ENCODE measurements at regions not wholly inside any gene's neighbourhood (a gene's known extent, or its start where the extent isn't known, plus 50 kb on each side); places are given as distances from the start of the nearest gene placed in this dataset.

- Mint-ChIP-seq H3K4me1 (no peaks in the 10 kb centered on the region), H3K27me3 (ENCODE audit: low read depth in 2 of 2) (no peaks in the 10 kb centered on the region), H3K4me3 (no peak overlapping the region), H3K9me3 (no peaks in the 10 kb centered on the region), H3K27ac (no peak overlapping the region), H3K36me3 (no peaks in the 10 kb centered on the region)
- TF ChIP-seq CTCF (IDR thresholded peaks at IDR 0.05) = no peak
- DNase-seq (no peak), ATAC-seq (no peak)
- Histone ChIP-seq H3K4me3 (ENCODE audit: low read length) (no peak overlapping the region), H3K27ac (ENCODE audit: low read length) (no peak overlapping the region), H3K36me3 (ENCODE audit: control insufficient read depth, insufficient read depth, low read length) (no peaks in the 10 kb centered on the region), H3K27me3 (ENCODE audit: control insufficient read depth, insufficient read depth, low read length) (no peaks in the 10 kb centered on the region), H3K4me1 (ENCODE audit: control insufficient read depth, insufficient read depth, low read length) (no peaks in the 10 kb centered on the region), H3K9me3 (ENCODE audit: control insufficient read depth, insufficient read depth, low read length) (no peaks in the 10 kb centered on the region)
- intact Hi-C loops (cut with micrococcal nuclease) = no loop called here
- 86% methylated on average over 4 of the region's 4 CpGs for WGBS (ENCODE audit: insufficient coverage)
Measured at GRCh38 chr10:62473241-62473640, 99.1 kb downstream of the ZNF365 start.

DNA sequence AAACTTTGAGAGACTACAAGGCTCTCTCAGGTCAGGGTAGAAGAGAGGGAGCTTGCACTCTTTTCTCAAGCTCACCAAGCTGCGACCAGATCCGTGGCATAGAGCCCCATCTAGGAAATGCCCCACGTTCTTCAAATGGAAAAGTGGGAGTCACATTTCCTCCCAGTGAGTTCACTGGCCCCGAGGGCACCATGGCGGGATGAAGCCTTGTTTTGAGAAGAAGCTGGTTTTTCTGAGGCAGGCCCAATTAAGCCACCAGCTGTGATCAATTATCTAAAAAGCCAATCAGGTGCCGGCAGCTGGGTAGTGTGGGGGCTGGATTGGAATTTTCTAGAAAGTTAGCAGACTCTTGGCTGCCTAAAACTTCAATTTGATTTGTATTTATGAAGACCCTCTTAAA lies 101.4 kb downstream of the ZNF365 start:
- Histone ChIP-seq H3K27ac (ENCODE audit: low read length) (no peak overlapping the region), H3K36me3 (ENCODE audit: control insufficient read depth, insufficient read depth, low read length) (no peaks in the 10 kb centered on the region), H3K4me3 (ENCODE audit: low read length) (no peak overlapping the region), H3K9me3 (ENCODE audit: control insufficient read depth, insufficient read depth, low read length) (no peaks in the 10 kb centered on the region), H3K4me1 (ENCODE audit: control insufficient read depth, insufficient read depth, low read length) (no peaks in the 10 kb centered on the region), H3K27me3 (ENCODE audit: control insufficient read depth, insufficient read depth, low read length) (no peaks in the 10 kb centered on the region)
- TF ChIP-seq CTCF (IDR thresholded peaks at IDR 0.05) = no peak
- intact Hi-C loops (cut with micrococcal nuclease) = no loop called here
- no peaks in the 10 kb centered on the region for H3K4me1 Mint-ChIP-seq
- H3K27ac Mint-ChIP-seq = no peak overlapping the region
- H3K36me3 Mint-ChIP-seq = no peaks in the 10 kb centered on the region
- no peak overlapping the region for H3K4me3 Mint-ChIP-seq
- no peak for DNase-seq
- H3K27me3 Mint-ChIP-seq (ENCODE audit: low read depth in 2 of 2) = no peaks in the 10 kb centered on the region
- H3K9me3 Mint-ChIP-seq = no peaks in the 10 kb centered on the region
- no peak for ATAC-seq
- 88% methylated on average over 6 of the region's 6 CpGs for WGBS (ENCODE audit: insufficient coverage)

DNA sequence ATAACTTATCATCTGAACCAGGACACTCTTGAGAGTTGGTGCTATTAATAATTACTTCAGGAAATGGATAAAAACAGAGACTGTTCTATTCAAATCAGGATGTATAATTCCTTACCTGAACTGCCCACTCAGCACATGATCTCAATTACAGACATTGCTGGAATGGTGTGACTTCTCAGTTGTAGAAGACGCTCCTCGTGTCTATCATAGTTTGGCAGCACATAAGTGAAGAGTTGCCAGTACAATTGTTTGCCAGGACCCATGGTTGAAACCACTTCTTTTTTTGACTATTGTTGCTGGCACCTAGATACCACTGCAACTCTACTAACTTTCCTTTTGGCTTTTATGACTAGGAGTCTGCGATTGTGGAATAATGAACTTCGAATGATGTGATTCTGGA lies 105.4 kb downstream of the ZNF365 start:
- 85% methylated on average over 4 of the region's 4 CpGs for WGBS (ENCODE audit: insufficient coverage)
- Histone ChIP-seq H3K27ac (ENCODE audit: low read length) (no peak overlapping the region), H3K36me3 (ENCODE audit: control insufficient read depth, insufficient read depth, low read length) (no peaks in the 10 kb centered on the region), H3K4me3 (ENCODE audit: low read length) (no peak overlapping the region), H3K9me3 (ENCODE audit: control insufficient read depth, insufficient read depth, low read length) (no peaks in the 10 kb centered on the region), H3K4me1 (ENCODE audit: control insufficient read depth, insufficient read depth, low read length) (no peaks in the 10 kb centered on the region), H3K27me3 (ENCODE audit: control insufficient read depth, insufficient read depth, low read length) (no peaks in the 10 kb centered on the region)
- Mint-ChIP-seq H3K27ac (no peak overlapping the region), H3K9me3 (no peaks in the 10 kb centered on the region), H3K36me3 (no peaks in the 10 kb centered on the region), H3K4me1 (no peaks in the 10 kb centered on the region), H3K27me3 (ENCODE audit: low read depth in 2 of 2) (peaks cover 0 to 2% of the 10 kb centered on the region in 2 donors), H3K4me3 (no peak overlapping the region)
- no peak for TF ChIP-seq CTCF (IDR thresholded peaks at IDR 0.05)
- DNase-seq = no peak
- ATAC-seq = no peak
- intact Hi-C loops (cut with micrococcal nuclease) = no loop called here

- no peaks in the 10 kb centered on the region for H3K4me1 ChIP-seq (ENCODE audit: control insufficient read depth, insufficient read depth, low read length)
- no peaks in the 10 kb centered on the region for H3K4me1 Mint-ChIP-seq
- no peak for TF ChIP-seq CTCF (IDR thresholded peaks at IDR 0.05)
- intact Hi-C loops (cut with micrococcal nuclease) = no loop called here
- DNase-seq (no peak), ATAC-seq (no peak)
- H3K27ac Mint-ChIP-seq = no peak overlapping the region
- no peak overlapping the region for H3K4me3 Mint-ChIP-seq
- peaks cover 0 to 2% of the 10 kb centered on the region in 2 donors for H3K27me3 Mint-ChIP-seq (ENCODE audit: low read depth in 2 of 2)
- H3K36me3 ChIP-seq (ENCODE audit: control insufficient read depth, insufficient read depth, low read length) = no peaks in the 10 kb centered on the region
- H3K9me3 Mint-ChIP-seq = no peaks in the 10 kb centered on the region
- H3K36me3 Mint-ChIP-seq = no peaks in the 10 kb centered on the region
- H3K9me3 ChIP-seq (ENCODE audit: control insufficient read depth, insufficient read depth, low read length) = no peaks in the 10 kb centered on the region
- no peak overlapping the region for H3K4me3 ChIP-seq (ENCODE audit: low read length)
- 20% methylated on average over 1 of the region's 1 CpG for WGBS (ENCODE audit: insufficient coverage)
- no peaks in the 10 kb centered on the region for H3K27me3 ChIP-seq (ENCODE audit: control insufficient read depth, insufficient read depth, low read length)
- no peak overlapping the region for H3K27ac ChIP-seq (ENCODE audit: low read length)
Measured at GRCh38 chr10:62480196-62480595, 106.0 kb downstream of the ZNF365 start.

Measured in natural killer cell (primary cell).